Tibial artery (tissue), 4 donors: ENCODE measurements at regions not wholly inside any gene's neighbourhood (a gene's known extent, or its start where the extent isn't known, plus 50 kb on each side); places are given as distances from the start of the nearest gene placed in this dataset.

Experiments
- DNase-seq, 2 donors: peaks; one replicate each; pipeline ENCODE4 v3.0.0-alpha.2; 2019
- H3K27ac ChIP-seq, 2 donors: fragments of 200-600 bp; sonication (generic) in 1 of 2; 1 replicate in 1 of 2; 2 replicates in 1 of 2; pipeline ENCODE4 v1.5.1; 2018 to 2019; ENCODE audit warnings: mild to moderate bottlenecking in 1 of 2
- H3K27me3 ChIP-seq, 2 donors: fragments of 200-600 bp; sonication (generic) in 1 of 2; one replicate each; pipeline versions ENCODE4 v1.5.1 to v1.6.0; 2016 to 2019
- H3K36me3 ChIP-seq, 3 donors: fragments of 200-600 bp; sonication (generic) in 2 of 3; one replicate each; pipeline ENCODE4 v1.5.1; 2016 to 2019; ENCODE audit warnings: mild to moderate bottlenecking in 2 of 3
- H3K4me1 ChIP-seq, 4 donors: fragments of 200-600 bp; sonication (generic) in 2 of 4; 1 replicate in 3 of 4; 2 replicates in 1 of 4; pipeline ENCODE4 v1.5.1; 2016 to 2019
- H3K4me3 ChIP-seq, 2 donors: fragments of 200-600 bp; sonication (generic) in 1 of 2; 1 replicate in 1 of 2; 2 replicates in 1 of 2; pipeline ENCODE4 v1.5.1; 2018 to 2019; ENCODE audit warnings: mild to moderate bottlenecking in 2 of 2
- H3K9me3 ChIP-seq, 3 donors: fragments of 200-600 bp; sonication (generic) in 1 of 3; one replicate each; pipeline ENCODE4 v1.5.1; 2016 to 2019
- CTCF ChIP-seq, 2 experiments: fragments of 200-600 bp in 1 of 2; fragments of 450-650 bp in 1 of 2; IDR thresholded peaks; one replicate each; pipeline ENCODE4 v1.5.1; 2017 to 2019; ENCODE audit warnings: antibody characterized with exemption in 2 of 2, mild to moderate bottlenecking in 1 of 2, moderate library complexity in 1 of 2
- intact Hi-C: fragments of 100-400 bp; cut with DNase I; formaldehyde crosslinking; loops from one replicate; pipeline ENCODE4 v1.15.0; 2023; ENCODE audit warnings: low total_unique reads

GRCh38 chr7:118132764-118133163 is 51.2 kb upstream of the LSM8 start:
- Histone ChIP-seq H3K27me3 (no peaks in the 10 kb centered on the region), H3K4me1 (no peaks in the 10 kb centered on the region), H3K4me3 (no peak overlapping the region), H3K27ac (no peak overlapping the region), H3K9me3 (peaks cover 0 to 6% (median 3%) of the 10 kb centered on the region in 3 donors), H3K36me3 (no peaks in the 10 kb centered on the region)
- no peak for TF ChIP-seq CTCF (IDR thresholded peaks at IDR 0.05)
- no peak for DNase-seq
- intact Hi-C loops = no loop called here
